HG02763 (cell line): ENCODE measurements at regions not wholly inside any gene's neighbourhood (a gene's known extent, or its start where the extent isn't known, plus 50 kb on each side); places are given as distances from the start of the nearest gene placed in this dataset.

Experiments
- ATAC-seq: cut with Tn5 transposase; IDR thresholded peaks from one replicate; pipeline ENCODE4 v1.9.1; 2021; ENCODE audit warnings: mild to moderate bottlenecking, moderate library complexity; ENCODE audit not compliant: unreplicated experiment

- no peak for ATAC-seq
These were observed 216.0 kb upstream of the RGS6 start for GRCh38 chr14:71716041-71716772.

DNA sequence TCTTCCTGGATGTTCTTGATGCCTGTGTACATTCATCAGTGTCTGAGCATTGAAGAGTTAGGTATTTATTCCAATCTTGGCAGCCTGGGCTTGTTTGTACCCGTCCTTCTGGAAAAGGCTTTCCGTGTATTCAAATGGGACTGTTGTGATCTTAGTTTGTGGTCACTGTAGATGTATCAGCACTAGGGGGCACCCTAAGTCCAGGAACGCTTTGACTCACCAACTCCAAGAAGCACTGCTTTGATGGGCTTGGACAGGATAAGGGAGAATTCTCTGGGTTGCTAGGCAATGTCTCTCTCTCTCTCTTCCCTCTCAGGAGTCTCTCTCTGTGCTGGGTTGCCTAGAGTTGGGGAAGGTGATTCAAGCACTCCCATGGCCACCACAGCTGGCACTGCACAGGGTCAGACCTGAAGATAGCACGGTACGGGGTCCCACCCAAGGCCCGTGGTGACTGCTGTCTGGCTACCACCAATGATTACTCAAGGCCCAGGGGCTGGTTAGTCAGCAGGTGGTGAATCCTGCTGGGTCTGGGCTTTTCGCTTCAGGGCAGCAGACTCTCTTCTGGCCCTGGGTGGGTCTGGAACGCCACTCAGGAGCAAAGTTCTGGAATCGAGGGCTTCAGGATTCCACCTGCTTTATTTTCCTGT lies 211.1 kb upstream of the RGS6 start:
- no peak for ATAC-seq

GRCh38 chr14:71721791-71722190 lies 210.4 kb upstream of the RGS6 start:
- no peak for ATAC-seq

- no peak for ATAC-seq
These were observed 209.3 kb upstream of the RGS6 start for GRCh38 chr14:71722885-71723284.

DNA sequence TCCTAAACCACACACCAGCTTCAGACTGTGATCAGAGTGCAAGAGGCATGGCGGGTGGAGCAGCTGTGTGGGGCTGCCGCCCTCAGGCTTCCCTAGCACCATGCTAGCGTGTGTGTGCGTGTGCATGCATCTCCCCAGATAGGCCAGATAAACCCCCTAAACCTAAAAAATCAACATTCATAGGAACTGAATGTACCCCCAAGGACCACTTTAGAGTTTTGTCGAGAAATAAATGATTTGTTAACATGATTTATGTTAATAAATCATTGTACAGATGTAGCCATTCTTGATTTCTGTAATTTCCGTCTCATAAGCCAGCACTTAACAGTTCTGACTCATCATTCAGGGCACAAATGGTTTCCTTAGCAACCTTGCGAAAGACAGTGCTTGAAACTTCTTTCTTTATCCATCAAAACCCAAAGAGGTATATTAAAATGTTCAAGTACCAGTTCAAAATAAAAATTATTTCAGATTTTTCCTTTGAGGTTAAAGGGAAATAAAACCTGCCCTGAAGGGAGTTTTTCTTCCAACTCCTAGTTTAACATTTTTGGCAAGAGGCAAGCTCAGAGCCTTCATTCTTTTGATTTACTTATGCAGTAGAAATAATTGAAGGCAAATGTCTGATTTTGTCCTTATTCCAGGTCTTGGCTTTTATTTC lies 206.2 kb upstream of the RGS6 start:
- ATAC-seq, result no peak

- ATAC-seq, result no peak
These were observed 205.6 kb upstream of the RGS6 start for GRCh38 chr14:71726580-71727021.

DNA sequence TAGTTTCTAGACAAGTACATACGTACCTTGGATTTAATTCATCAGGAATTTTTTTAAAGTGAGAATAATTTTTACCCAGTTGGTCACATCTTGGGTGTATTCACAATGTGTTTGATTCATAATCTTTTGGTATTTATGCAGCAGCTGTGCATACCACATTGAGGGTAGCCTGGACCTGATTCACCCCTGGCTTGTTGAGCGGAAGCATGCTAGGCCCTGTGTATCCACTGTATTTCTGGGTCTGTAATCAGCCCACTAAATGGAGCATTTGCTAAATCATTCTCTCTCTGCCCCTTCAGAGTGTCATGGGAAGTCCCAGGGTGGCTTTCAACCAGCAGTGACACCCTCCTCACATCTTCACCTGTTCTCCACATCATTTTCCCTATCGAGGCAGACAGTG lies 203.8 kb upstream of the RGS6 start:
- no peak for ATAC-seq

DNA sequence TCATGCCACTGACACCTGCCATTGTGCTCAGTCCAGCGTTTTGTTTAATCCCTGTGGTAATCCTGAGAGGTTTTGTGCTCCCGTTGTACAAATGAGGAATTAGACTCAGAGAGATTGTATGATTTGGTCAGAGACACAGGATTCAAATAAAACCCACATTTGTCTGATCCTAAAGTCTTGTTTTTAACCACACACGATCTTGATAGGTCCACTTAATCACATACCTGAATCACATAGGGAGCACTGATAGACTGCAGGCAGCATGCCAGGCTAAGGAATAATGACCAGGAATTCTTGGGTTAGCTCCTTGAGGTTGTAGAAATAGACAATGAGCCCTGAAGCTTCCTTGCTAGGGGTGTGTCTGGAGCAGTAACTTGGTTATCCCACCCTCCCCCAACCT lies 202.6 kb upstream of the RGS6 start:
- ATAC-seq, result no peak

DNA sequence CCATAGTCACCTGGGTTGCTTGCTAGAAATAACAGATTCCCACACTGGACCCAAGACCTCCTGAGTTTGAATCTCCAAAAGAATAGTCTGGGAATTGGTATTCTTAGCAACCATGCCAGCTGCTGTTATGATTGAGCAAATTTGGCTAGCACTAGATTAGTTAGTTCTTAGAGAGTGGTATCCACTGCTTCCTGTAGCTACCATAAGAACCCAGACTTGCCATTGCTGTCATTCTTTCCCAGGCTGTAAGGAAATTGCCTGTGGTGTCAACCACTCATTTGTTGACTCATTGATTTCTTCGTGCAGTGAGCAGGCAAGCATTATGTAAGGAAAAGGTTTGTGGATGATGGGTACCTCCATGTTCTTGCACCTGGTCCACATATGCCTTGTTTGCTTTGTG lies 201.8 kb upstream of the RGS6 start:
- no peak for ATAC-seq

GRCh38 chr14:71731096-71731495 lies 201.1 kb upstream of the RGS6 start:
- no peak for ATAC-seq

- ATAC-seq, result no peak
These were observed 198.9 kb upstream of the RGS6 start for GRCh38 chr14:71733210-71733883.

DNA sequence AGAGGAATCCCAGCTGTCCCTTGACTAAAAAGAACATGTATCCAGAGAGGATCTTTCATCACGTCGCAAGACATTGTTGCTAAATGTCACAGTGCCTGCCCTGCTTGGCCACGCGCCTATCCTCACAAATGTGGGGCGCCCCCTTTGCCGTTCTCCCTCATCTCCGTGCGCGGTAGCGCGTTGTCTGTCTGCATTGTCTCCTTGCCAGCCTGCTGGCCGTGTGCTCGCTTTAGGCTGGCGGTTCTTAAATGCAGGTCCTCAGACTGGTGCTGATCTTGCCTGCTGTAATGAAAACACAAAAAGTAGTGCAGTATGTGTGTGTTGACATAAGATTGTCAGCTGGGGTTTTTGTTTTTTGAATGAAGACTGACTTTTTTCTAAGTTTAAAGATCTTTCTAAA lies 198.2 kb upstream of the RGS6 start:
- ATAC-seq, result no peak

- no peak for ATAC-seq
These were observed 197.3 kb upstream of the RGS6 start for GRCh38 chr14:71734885-71735284.

- ATAC-seq, result no peak
These were observed 194.5 kb upstream of the RGS6 start for GRCh38 chr14:71737760-71738159.

DNA sequence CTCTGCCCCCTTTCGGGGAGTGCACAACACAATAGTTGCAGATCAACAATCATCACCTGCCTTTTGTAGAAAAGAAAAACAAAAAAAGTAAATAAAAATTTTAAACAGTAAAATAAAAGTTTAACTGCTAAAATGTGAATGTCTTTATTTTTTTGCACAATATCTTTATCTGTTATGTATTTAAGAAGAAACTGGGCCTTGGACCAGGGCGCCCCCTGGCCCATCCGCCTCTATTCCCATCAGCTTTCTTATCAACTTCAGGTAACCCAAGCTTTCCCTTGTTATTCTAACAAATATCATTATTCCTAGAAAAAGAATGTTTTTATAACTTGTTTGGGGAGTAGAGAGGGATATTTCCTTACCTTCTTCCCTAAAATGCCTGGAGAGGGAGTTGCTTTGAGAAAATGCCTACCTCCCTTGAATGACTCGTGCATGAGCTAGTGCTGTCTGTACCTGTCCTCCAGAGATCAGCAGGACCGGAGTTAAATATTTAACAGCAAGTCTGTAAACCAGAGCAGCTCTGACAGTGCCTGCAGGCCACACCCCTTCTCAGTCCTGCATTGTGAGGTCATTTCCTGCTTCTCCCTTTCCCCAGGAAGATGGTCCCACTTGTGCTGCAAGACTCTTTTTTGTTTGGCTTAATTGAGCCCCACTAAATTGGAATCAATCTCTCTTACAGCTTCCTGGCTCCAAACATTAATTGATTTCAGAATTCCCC lies 192.8 kb upstream of the RGS6 start:
- no peak for ATAC-seq

GRCh38 chr14:71741241-71741640 lies 191.0 kb upstream of the RGS6 start:
- no peak for ATAC-seq

- ATAC-seq, result no peak
These were observed 189.7 kb upstream of the RGS6 start for GRCh38 chr14:71742485-71742884.

DNA sequence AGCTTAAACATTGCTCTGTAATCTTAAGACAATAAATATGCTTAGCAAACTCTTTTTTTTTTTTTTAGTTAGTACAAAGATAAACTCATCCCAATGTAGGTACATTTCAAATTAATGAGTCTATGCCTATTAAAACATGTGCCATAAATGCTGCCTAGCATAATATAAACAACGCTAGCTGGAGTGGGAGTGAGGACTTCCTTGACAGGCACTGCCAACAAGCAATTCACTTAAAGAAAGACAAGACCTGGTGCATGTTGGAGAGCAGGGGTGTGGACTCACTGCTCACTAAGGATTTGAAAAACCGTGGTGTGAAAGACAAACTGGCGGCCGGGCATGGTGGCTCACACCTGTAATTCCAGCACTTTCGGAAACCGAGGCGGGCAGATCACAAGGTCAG lies 187.2 kb upstream of the RGS6 start:
- ATAC-seq, result no peak

DNA sequence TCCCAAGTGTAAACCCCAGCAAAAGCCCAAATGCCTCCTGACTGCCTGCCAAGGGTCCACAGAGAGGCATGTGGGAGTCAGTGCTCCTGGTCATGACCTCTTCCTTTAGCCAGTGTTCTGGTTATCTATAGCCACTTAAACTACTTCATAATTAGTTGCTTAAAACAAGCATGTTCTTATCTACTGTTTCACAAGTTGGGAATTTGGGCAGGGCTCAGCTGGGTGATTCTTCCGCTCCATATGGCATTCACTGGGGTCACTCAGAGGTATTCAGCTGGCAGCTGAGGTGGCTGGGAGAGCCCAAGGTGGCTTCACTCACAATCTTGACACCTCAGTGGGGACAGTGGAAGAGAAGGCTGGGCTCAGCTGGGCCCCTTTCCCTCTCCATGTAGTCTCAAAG lies 184.0 kb upstream of the RGS6 start:
- no peak for ATAC-seq

- ATAC-seq, result no peak
These were observed 182.5 kb upstream of the RGS6 start for GRCh38 chr14:71749613-71750238.

DNA sequence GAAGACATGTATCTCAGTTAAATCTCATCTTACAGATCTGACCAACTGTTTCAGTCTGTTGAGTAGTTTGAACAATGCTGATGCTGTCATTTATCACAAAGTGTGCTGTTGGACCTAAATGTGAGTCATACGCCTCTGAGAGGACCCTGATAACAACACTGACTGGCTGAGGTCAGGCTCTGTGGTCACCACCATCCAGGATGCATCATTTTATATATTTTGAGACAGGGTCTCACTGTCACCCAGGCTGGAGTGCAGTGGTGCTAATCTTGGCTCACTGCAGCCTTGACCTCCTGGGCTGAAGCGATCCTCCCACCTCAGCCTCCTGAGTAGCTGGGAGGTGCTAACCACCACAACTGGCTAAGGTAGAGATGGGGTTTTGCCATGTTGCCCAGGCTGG lies 181.0 kb upstream of the RGS6 start:
- ATAC-seq, result no peak
